SK-N-SH treated with all-trans-retinoic acid at 6 μM for 48 hours (cell line): ENCODE measurements at regions not wholly inside any gene's neighbourhood (a gene's known extent, or its start where the extent isn't known, plus 50 kb on each side); places are given as distances from the start of the nearest gene placed in this dataset.

Source experiments
- CSDC2 ChIP-seq: fragments of 250-450 bp; sonication (Bioruptor Pico); IDR thresholded peaks from 2 replicates; pipeline ENCODE4 v1.5.0; 2020; ENCODE audit warnings: mild to moderate bottlenecking, moderate library complexity
- ESRRG ChIP-seq: fragments of 250-450 bp; sonication (Bioruptor Pico); IDR thresholded peaks from 2 replicates; pipeline ENCODE4 v1.6.1; 2021; ENCODE audit warnings: mild to moderate bottlenecking
- GLIS3 ChIP-seq: fragments of 250-450 bp; sonication (Bioruptor Pico); IDR thresholded peaks from 2 replicates; pipeline ENCODE4 v1.5.0; 2020; ENCODE audit warnings: mild to moderate bottlenecking, moderate library complexity
- ISL1 ChIP-seq: fragments of 250-450 bp; sonication (Bioruptor Pico); IDR thresholded peaks from 2 replicates; pipeline ENCODE4 v2.1.2; 2022; ENCODE audit warnings: mild to moderate bottlenecking, moderate library complexity
- OSR1 ChIP-seq: fragments of 250-450 bp; sonication (Bioruptor Pico); IDR thresholded peaks from 2 replicates; pipeline ENCODE4 v1.8.0; 2022; ENCODE audit warnings: moderate library complexity, mild to moderate bottlenecking, inconsistent platforms
- PPARA ChIP-seq: fragments of 250-450 bp; sonication (Bioruptor Pico); IDR thresholded peaks from 2 replicates; pipeline ENCODE4 v1.5.0; 2020; ENCODE audit warnings: mild to moderate bottlenecking, borderline replicate concordance
- ZC3H10 ChIP-seq: fragments of 250-450 bp; sonication (Bioruptor Pico); IDR thresholded peaks from 2 replicates; pipeline ENCODE4 v1.5.1; 2021; ENCODE audit warnings: mild to moderate bottlenecking, moderate library complexity
- ZFP30 ChIP-seq: fragments of 450-650 bp; formaldehyde crosslinking; IDR thresholded peaks from 2 replicates; pipeline ENCODE4 v1.5.0; 2022; ENCODE audit warnings: mild to moderate bottlenecking, moderate library complexity
- ZNF70 ChIP-seq: fragments of 450-650 bp; formaldehyde crosslinking; IDR thresholded peaks from 2 replicates; pipeline ENCODE4 v1.5.0; 2020; ENCODE audit warnings: mild to moderate bottlenecking, moderate library complexity
- ZNF8 ChIP-seq: fragments of 450-650 bp; formaldehyde crosslinking; IDR thresholded peaks from 2 replicates; pipeline ENCODE4 v1.5.0; 2020; ENCODE audit warnings: mild to moderate bottlenecking, moderate library complexity
- TF ChIP-seq, protein P1 (sequence below): fragments of 250-450 bp; sonication (Bioruptor Pico); IDR thresholded peaks from 2 replicates; pipeline ENCODE4 v1.8.0; 2020; ENCODE audit warnings: mild to moderate bottlenecking, moderate library complexity, borderline replicate concordance

DNA sequence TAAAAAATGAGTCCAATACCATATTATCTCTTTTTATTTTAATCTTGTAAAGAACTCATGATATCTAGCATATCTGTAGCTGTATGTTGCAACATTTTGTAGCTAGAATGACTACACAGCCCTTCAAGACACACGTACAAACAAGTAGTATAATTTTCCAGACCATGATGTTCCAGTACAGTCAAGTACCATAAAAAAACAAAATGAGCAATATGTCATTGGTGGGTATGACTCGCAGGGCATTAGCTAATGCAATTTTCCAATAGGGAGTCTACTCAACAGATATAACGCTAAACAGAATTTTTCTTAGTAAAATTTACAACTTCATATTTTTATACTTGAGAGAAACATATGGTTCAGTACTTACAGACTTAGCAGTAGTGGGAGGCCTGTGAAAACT is 53.6 kb upstream of the UGP2 start:
- TF ChIP-seq ZNF70 (CRISPR knock-in tag) (no peak), ISL1 (CRISPR knock-in tag) (peak; percentile 50), ZNF8 (CRISPR knock-in tag) (no peak), ZC3H10 (no peak), CSDC2 (CRISPR knock-in tag) (no peak), PPARA (CRISPR knock-in tag) (no peak), OSR1 (CRISPR knock-in tag) (no peak), ZFP30 (CRISPR knock-in tag) (no peak), ESRRG (no peak), GLIS3 (CRISPR knock-in tag) (no peak)
- TF ChIP-seq, protein P1, sequence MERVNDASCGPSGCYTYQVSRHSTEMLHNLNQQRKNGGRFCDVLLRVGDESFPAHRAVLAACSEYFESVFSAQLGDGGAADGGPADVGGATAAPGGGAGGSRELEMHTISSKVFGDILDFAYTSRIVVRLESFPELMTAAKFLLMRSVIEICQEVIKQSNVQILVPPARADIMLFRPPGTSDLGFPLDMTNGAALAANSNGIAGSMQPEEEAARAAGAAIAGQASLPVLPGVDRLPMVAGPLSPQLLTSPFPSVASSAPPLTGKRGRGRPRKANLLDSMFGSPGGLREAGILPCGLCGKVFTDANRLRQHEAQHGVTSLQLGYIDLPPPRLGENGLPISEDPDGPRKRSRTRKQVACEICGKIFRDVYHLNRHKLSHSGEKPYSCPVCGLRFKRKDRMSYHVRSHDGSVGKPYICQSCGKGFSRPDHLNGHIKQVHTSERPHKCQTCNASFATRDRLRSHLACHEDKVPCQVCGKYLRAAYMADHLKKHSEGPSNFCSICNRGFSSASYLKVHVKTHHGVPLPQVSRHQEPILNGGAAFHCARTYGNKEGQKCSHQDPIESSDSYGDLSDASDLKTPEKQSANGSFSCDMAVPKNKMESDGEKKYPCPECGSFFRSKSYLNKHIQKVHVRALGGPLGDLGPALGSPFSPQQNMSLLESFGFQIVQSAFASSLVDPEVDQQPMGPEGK (CRISPR knock-in tag): no peak
